ENCODE measurements at regions not wholly inside any gene's neighbourhood (a gene's known extent, or its start where the extent isn't known, plus 50 kb on each side); places are given as distances from the start of the nearest gene placed in this dataset.
A peak's percentile ranks its signal among the peaks of the same experiment; 100 is the strongest.

GRCh38 chr13:30112602-30113435 lies 194.5 kb downstream of the KATNAL1 start (continued):
- TF ChIP-seq EZH2 (IDR thresholded peaks at IDR 0.05; ENCODE audit: low read depth, low read length, severe bottlenecking) (no peak), CBX8 (IDR thresholded peaks at IDR 0.05; ENCODE audit: borderline replicate concordance, low read depth, low read length) (no peak), HDAC2 (IDR thresholded peaks at IDR 0.05; ENCODE audit: borderline replicate concordance in 1 of 2, low read depth in 2 of 2, low read length in 2 of 2) (no peak), ATF3 (IDR thresholded peaks at IDR 0.05; ENCODE audit: insufficient read depth, low read depth, low read length) (no peak), CEBPB (IDR thresholded peaks at IDR 0.05; ENCODE audit: low read depth, low read length) (no peak), RXRA (IDR thresholded peaks at IDR 0.05; ENCODE audit: insufficient read depth, low read depth, low read length) (no peak), CTBP2 (IDR thresholded peaks at IDR 0.05; ENCODE audit: borderline replicate concordance, insufficient read depth, insufficient read length, low read length) (no peak), PHF8 (conservative IDR thresholded peaks at IDR 0.05; ENCODE audit: low read depth, low read length) (no peak), TBP (IDR thresholded peaks at IDR 0.05; ENCODE audit: low read depth, low read length) (no peak), ASH2L (IDR thresholded peaks at IDR 0.05; ENCODE audit: low read length) (peak; percentile 21), NRF1 (IDR thresholded peaks at IDR 0.05; ENCODE audit: low read depth, low read length) (no peak), SP4 (IDR thresholded peaks at IDR 0.05; ENCODE audit: low read length) (no peak), SAP30 (IDR thresholded peaks at IDR 0.05; ENCODE audit: insufficient read depth, insufficient replicate concordance, low read length) (no peak), JUN (IDR thresholded peaks at IDR 0.05; ENCODE audit: low read depth, low read length) (no peak), CREB1 (IDR thresholded peaks at IDR 0.05) (no peak), NANOG (IDR thresholded peaks at IDR 0.05; ENCODE audit: insufficient read depth, low read depth, low read length, poor library complexity, severe bottlenecking) (no peak), RBBP5 (IDR thresholded peaks at IDR 0.05; ENCODE audit: borderline replicate concordance, low read depth, low read length) (no peak), CHD1 (IDR thresholded peaks at IDR 0.05; ENCODE audit: low read depth, low read length) (no peak), POLR2A (IDR thresholded peaks at IDR 0.05; ENCODE audit: control extremely low read depth in 1 of 2, low read depth in 2 of 2, low read length in 2 of 2) (no peak)
- TF ChIP-seq, protein P1, sequence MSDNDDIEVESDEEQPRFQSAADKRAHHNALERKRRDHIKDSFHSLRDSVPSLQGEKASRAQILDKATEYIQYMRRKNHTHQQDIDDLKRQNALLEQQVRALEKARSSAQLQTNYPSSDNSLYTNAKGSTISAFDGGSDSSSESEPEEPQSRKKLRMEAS (IDR thresholded peaks at IDR 0.05), result peak; percentile 78; the same call in 1 of the 2 replicates
- TF ChIP-seq, protein P2, sequence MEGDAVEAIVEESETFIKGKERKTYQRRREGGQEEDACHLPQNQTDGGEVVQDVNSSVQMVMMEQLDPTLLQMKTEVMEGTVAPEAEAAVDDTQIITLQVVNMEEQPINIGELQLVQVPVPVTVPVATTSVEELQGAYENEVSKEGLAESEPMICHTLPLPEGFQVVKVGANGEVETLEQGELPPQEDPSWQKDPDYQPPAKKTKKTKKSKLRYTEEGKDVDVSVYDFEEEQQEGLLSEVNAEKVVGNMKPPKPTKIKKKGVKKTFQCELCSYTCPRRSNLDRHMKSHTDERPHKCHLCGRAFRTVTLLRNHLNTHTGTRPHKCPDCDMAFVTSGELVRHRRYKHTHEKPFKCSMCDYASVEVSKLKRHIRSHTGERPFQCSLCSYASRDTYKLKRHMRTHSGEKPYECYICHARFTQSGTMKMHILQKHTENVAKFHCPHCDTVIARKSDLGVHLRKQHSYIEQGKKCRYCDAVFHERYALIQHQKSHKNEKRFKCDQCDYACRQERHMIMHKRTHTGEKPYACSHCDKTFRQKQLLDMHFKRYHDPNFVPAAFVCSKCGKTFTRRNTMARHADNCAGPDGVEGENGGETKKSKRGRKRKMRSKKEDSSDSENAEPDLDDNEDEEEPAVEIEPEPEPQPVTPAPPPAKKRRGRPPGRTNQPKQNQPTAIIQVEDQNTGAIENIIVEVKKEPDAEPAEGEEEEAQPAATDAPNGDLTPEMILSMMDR (IDR thresholded peaks at IDR 0.05; ENCODE audit: control extremely low read depth in 1 of 3, insufficient read depth in 1 of 3, low read depth in 1 of 3, low read length in 3 of 3), result peak; percentile 87 to 96 (median 87)
